Daoy (cell line): ENCODE measurements at regions not wholly inside any gene's neighbourhood (a gene's known extent, or its start where the extent isn't known, plus 50 kb on each side); places are given as distances from the start of the nearest gene placed in this dataset.

Source experiments
- DNase-seq: peaks from one replicate; pipeline ENCODE4 v3.0.0-alpha.2; 2015; ENCODE audit warnings: low read depth

DNA sequence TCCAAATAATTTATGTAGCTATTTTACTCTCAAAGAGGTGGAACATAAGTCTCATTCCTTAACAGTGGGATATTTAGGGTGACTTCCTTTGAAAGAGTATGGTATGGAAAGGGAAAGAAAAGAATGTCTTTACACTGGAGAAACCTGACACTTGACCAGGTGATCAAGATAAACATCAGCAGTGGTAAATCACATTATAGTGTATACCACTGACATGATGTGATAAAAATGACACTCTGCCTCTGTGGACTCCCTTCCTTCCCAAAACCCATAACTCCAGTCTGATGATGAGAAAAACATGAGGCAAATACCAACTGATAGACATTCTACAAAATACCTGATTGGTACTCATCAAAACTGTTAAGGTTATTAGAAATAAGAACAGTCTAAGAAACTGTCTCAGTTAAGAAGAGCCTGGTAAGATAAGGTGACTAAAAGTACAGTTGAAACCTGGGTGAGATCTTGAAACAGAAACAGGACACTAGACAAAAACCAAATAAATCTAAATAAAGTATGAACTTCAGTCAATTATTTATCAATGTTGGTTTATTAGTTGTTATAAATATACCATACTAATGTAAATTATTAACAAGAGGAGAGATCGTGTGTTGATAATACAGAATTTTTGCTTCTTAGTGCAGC is 144.2 kb upstream of the PCDH18 start:
- DNase-seq = no peak

DNA sequence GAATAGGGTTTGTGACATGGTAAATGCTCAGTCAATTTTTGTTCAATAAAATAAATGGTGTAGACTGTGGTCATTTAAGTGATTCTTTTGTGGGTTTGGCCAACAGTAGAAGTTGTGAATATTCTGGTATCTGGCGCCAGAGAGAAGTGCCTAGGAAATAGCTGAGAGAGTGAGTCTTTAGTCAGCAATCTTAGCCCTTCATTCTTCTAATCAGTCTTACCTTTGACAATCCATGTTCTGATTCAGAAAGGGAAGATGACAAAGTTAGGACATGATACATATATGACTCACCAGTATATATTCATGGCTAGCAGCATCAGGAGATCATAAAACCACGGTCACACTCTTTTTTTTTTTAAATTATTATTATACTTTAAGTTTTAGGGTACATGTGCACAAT is 141.8 kb upstream of the PCDH18 start:
- DNase-seq = no peak

DNA sequence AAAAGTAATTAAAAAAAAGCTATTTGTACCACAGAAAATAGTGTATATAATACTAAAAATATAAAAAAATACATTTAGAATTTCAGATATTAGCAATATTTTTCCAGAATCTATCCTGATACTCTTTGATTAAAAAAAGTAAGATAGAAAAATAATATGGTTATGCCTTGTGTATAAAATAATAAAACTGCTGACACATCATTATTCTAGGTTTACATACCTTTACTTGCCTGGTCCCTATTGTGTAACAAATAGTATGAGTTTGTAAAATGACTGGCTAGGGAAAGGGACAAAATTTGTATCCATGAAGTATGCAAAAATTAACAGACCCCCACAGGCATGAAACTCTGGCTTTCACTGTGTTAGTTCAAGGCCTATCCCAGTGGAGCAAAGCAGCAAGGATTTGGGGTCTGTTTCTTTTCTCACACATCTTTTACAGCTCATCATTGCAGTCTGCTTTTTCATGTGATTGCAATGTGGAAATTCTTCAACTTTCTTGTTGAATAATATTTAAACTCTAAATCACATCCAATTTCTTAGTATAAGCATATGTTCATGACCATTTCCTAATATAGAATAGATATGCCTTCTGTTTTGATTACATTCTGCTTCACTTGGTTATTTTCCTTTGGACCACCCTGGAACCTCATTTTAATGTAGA is 136.7 kb upstream of the PCDH18 start:
- DNase-seq = no peak

DNA sequence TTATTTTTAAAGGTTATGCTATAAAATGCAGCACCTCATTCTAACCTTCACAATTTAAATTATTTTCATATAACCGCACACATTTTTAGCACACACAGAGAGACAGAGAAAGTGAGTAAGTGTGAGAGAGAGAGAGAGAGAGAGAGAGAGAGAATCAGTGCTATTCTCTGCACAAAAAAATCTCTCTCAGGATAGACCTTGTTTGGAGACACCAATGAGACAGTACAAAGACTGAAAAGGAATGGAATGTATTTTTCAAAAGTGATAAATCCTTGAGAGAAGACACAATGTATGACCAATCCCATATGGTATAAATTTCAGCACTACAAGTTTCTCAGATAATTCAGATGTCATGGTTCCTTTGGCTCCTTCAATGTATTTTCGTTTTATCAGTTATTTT is 132.1 kb upstream of the PCDH18 start:
- no peak for DNase-seq

DNA sequence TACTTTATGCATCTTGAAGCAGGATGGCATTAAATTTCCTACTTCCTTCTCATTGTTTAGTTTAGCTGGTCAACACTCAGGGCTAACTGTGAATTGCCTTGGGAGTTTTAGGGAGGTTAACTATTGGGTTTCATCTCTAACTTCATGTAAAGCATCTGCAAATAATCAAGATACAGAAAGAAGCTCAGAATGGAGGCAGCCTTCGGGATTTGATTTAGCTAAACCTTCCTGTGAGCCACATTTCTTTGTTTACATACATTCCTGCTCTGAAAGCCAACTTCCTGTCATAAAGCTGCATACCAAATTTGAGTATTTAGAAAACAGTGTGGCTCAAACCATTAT is 131.7 kb upstream of the PCDH18 start:
- DNase-seq = peak; percentile 11

DNA sequence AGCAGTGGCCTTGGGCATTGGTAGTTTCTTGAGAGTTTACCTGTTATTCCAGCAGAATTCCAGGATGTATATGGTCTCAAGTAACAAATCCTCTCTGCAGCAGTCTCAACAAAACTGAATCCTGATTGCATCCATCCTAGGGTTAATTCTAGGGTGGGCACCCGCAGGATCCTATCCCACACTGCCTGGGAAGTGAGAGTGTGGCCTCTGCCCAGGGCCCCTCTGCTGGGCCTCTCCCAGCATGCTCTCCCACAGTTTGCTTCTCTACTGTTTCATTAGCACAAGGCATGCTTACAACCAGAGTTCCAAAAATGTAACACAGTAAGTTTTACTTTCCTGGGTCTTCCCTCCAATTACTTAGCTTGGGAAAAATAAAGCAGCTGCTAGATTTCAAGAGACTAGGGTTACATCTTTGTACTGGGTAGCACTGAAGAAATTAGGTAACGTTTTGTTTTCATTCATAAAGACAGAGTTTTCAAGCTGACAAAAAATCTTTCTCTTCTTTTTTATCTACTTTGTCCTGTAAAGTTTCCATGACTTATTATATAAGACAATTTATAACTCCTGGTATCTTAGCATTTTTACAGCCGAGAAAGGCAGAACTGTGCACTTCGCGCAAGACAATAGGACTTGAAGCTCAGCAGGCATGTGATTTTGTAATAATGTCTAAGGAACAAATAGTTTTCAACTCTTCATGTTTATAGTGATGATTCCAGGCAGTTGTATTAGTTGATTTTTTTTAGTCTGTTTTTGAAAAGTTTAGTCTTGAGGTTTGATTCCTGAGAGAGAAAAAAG is 131.2 kb upstream of the PCDH18 start:
- DNase-seq = no peak

DNA sequence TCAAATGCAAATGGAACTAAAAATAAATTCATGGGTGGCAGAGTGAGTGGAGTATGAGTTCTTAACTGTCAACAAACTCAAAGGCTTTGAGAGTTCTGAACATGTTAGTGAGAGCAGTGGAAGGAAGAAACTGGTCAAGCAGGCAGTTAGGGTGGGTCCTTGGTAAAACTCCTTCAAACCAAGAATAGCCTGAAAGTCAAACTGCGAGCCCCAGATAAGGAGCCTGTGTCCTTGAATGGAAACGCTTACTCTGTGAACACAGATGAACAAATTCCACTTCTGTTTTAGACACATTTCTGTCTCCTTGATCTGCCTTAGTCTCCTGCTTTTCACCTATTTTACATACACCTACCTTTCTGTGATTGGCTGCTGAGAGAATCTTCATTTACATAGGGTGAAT is 129.4 kb upstream of the PCDH18 start:
- no peak for DNase-seq

DNA sequence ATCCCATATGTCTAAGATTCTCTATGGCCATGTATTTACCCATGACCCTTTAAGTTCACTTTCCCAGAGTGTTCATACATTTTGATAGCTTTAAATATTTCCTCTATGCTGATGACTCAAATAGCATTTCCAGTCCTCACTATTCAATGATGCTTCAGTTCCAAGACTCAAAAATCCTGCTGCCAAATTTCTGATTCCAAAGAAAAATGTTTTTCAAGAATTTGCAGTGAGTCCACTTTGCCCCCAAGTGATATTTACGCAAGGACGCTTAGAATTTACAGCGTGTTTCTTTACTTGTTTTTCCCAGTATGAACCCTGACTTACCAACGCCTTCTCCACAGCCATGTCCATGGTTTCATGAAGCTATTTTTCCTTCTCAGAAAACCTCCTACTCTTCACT is 127.9 kb upstream of the PCDH18 start:
- DNase-seq = no peak

DNA sequence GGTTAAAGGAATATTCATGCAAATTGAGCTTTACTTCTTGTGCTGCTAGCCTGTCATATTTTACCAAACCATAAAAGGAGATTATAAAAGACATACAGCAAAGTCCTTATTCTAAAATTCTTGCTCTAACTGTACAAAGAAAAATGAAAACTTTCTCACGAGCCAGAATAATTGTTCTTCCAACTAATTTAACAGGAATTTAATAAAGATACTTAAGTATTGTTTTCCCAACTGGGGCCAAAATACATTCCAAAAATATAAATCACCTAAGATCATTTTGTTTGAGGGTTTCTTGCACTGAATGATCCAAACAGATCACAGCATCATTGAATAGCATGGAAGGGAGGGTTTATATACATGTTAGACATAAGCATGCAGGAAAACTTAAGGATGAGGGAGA is 127.1 kb upstream of the PCDH18 start:
- DNase-seq = no peak

DNA sequence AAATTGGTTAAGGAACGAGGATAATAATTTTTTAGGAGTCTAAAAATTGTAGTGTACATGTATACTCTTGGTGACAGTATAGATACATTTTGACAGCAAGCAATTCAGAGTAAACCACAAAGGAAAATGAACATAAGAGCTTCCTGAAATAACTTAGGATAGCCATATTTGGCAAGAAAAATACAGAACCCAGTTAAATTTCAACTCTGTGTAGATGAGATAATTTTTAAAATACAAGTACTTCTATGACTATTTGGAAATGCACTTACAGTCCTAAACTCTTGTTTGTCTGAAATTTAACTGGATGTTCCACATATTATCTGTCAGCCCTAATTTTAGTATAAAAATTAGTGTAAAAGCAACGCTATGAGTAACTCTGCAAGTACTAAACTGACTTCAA is 124.4 kb upstream of the PCDH18 start:
- DNase-seq = no peak

DNA sequence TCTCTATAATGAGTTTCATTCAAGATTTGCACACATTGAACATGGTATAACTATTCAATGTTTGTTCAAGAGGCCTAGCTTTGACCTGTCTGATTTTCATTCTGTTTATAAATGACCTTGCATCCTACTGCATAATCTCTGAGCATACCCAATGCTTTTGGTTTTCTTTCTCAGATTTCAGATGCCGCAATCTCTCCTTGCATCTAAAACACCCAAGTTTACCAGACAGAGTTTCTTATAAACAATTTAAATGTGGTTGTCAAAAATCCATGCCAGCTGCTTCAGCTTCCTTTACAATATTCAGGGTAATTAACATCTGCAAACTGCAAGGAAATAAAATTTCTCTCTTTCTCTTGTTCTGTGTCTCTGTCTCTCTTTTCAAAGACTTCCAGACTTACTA is 123.0 kb upstream of the PCDH18 start:
- no peak for DNase-seq

DNA sequence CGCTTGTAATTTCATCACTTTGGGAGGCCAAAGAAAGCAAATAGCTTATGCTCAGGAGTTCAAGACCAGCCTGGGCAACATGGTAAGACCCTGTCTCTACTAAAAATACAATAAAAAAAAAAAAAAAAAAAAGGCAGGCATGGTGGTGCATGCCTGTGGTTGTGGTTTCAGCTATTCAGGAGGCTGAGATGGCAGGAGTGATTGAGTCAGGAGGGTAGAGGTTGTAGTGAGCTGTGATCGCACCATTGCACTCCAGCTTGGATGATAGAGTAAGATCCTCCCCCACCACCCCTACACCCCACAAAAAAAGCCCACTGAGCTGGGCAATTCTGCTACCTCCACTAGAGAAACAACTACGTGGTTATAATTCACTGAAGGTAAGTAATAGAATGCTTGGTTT is 118.8 kb upstream of the PCDH18 start:
- peak; percentile 50 for DNase-seq

DNA sequence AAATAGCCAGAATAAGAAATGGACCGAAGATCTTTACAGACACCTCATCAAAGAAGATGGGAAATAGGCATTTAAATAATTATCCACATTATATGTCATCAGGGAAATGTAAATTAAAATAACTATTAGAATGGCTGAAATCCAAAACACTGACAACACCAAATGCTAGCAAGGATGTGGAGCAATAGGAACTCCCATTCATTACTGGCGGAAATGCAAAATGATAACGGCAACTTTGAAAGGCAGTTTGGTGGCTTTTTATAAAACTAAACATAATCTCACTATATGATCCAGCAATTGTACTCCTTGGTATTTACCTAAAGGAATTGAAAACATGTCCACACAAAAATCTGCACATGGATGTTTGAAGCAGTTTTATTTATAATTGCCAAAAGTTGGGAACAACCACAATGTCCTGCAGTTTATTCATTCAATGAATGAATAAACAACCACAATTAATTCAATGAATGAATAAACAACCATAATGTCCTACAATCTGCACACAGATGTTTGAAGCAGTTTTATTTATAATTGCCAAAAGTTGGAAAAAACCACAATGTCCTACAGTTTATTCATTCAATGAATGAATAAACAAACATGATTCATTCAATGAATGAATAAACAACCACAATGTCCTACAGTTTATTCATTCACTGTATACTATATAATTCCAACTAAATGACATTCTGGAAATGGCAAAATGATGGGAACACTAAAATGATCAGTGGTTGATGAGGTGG is 117.6 kb upstream of the PCDH18 start:
- no peak for DNase-seq

DNA sequence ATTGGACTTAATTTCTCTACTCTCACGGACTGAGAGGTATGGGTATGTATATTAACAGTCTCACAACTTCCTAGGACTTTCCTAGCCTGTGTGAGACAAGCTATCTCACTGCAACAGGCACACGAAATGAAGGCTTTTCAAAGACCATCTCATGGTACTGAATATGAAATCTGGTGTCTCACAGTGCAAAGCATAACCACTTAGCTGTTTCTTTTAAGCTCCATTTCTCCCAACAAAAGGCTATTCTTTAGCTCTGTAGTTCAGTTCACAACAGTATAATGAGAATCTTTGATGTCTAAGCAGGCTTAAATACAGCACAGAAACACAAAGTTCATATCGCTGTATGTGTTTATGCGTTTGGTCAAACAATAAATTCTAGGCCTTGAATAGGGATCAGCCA is 116.2 kb upstream of the PCDH18 start:
- DNase-seq = no peak

DNA sequence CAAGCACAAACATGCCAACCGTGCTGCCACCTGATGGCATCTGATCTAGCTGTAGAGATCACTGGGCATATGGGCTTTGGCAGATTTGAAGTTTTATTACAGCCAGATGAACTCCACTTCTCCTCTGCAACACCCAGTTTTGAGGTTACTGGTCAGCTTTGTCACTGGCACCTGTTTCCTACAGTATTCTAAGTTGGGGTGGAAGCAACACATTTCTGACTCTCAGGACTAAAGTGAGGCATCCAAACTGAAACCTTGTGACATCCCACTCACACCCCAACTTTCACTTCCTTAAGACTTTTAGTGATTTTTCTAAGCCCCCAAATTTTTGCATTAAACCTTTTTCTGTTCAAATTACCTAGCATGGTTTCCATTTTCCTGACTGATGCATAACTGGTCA is 115.1 kb upstream of the PCDH18 start:
- DNase-seq = no peak

DNA sequence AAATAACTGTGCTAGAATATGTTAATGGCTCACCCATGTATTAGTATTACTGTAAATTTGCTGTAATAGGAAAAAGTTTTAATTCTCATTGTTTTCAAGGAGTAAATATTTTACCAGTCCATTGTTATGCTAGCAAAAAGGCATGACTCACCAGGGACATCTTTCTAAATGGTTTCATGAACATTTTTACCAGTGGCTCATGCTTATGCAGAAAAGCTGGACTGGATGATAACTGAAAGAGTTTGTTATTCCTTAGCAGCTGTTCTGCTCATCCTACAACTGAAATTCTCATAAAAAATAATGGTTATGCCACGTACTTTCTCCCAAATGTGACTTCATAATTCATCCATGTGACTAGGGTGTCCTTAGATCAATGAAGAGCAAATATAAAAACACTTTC is 111.9 kb upstream of the PCDH18 start:
- no peak for DNase-seq

DNA sequence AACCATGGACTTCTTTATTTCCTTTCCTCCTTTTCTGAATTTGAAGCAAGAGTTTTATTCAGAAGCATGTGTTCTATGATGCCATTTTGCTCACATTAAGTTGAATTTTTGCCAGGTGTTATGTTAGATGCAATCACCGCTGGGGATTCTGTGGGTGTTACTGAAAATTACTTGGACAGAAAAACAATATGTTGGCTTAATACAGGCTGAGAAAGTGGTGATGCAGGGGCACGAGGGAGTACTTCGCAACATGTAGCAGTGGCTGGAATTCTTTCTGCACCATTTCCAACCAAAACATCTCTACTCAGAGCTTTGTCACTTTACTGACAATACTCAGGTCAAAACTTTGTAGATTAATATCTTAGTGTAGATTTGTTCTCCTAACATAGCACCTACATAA is 109.2 kb upstream of the PCDH18 start:
- DNase-seq = no peak

DNA sequence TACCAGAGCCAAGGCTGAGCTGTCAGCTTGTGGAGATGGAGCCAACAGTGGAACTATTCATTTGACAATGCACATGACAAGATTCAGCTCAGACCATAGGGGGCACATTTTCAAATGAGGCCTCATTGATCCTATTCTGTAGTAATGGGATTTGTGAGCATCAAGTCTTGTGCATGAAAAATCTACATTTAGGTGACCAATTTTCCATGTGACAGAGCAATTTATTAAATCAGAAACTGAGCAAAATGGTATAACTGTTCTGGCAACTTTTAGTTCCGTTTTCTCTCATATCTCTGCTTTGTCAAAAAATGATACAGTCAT is 108.5 kb upstream of the PCDH18 start:
- no peak for DNase-seq

DNA sequence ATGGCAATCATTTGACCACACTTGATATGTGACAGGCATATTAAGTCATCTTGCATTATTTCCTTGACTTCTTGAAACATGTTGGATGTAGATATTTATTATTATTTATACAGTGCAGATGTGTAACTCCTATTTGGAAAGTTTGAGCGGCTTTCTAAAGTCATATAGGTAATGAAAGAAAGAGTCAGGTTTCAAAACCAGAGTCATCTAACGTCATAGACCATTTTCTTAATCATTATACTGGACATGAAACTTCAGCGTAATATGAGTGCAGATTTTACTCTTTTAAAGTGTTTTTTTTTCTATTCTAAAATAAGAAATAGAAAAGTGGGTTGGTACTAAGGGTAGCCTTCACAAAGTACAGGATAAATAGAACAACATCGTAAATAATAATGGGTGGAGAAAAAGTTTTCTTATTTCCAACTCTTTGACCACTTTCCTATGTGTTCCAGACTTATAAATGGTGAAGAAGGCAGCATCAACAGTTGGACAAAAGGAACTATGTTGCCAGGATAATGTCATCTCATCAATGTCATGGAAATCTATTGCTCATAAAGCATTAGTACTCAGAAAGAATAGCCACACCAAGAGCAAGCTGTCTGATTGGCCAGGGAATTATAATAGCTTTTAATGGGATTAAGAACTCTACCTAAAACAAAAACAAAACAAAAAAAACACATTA is 108.0 kb upstream of the PCDH18 start:
- no peak for DNase-seq

DNA sequence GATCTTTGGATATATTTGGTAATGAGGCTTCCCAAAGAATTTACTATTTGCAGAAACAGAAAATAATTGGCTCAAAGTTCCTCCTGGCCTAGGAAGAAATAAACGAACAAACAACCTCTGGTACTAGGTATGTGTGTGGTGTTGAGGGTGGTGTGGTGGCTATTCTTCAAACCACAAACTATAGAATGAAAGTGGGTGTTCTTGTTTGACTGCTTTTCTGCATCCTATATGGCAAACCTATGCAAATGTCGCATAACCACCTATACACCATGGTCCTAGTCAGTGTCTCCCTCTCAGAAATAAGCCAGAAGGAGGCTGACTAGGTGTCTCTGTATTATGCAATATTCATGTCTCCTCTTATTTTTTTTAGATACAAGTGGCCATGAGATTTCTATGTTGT is 106.6 kb upstream of the PCDH18 start:
- DNase-seq = no peak

DNA sequence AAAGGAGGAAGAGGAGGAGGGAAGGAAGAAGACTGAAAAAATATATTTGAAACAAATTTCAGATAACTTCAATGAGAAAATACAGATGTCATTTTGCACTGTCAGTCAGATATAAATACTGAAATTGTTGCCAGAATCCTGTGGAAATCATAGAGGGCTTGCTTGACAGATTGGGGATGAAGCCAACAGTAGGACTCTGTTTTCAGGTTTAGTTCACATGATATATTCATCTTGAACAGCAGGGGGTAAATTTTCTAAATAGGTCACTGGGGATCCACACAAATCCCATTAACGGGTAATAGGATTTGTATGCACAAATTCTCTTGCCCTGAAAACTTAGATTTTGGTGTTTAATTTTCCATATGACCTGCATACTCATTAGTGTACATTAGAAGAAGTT is 103.3 kb upstream of the PCDH18 start:
- no peak for DNase-seq

DNA sequence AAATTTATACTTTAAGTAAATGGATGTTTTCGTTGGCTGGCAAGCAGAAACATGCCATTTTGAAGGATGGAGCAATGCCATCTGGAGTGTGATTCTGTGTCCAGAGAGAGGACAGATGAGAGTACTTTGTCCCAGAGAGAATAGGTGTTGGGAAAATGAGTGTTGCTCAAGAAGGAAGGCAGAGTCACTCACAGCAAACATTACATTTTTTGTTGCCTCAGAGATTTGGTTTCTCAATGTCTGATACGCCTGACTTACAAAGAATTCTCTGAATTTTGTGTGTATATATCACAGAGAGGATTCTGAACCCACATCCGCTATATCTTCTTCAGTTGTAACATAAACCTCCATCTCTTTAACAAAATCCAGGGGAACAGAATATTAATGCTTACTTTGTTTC is 102.8 kb upstream of the PCDH18 start:
- no peak for DNase-seq
